Effector memory CD4-positive, alpha-beta T cell (primary cell): ENCODE measurements at regions not wholly inside any gene's neighbourhood (a gene's known extent, or its start where the extent isn't known, plus 50 kb on each side); places are given as distances from the start of the nearest gene placed in this dataset.
"Not testable (repeated sequence)": the region's sequence is repeated elsewhere in the genome, so short reads cannot be mapped to it uniquely, and the experiment has no call there.

Experiments
- DNase-seq, 3 donors: peaks; one replicate each; pipeline ENCODE4 v3.0.0-alpha.2; 2020
- H3K27ac ChIP-seq: 2 replicates; pipeline ENCODE4 v1.7.0; 2013; ENCODE audit warnings: mild to moderate bottlenecking, low read length, moderate library complexity; ENCODE audit not compliant: insufficient read depth, poor library complexity, severe bottlenecking
- H3K27me3 ChIP-seq: replicated peaks from 2 replicates; pipeline ENCODE4 v1.7.0; 2013; ENCODE audit warnings: mild to moderate bottlenecking, low read length; ENCODE audit not compliant: insufficient read depth, control insufficient read depth, poor library complexity, severe bottlenecking
- H3K36me3 ChIP-seq: 2 replicates; pipeline ENCODE4 v1.7.0; 2013; ENCODE audit warnings: mild to moderate bottlenecking, low read length, moderate library complexity; ENCODE audit not compliant: control insufficient read depth, insufficient read depth
- H3K4me1 ChIP-seq: 2 replicates; pipeline ENCODE4 v1.7.0; 2013; ENCODE audit warnings: low read length, mild to moderate bottlenecking; ENCODE audit not compliant: control insufficient read depth, insufficient read depth, poor library complexity, severe bottlenecking
- H3K4me3 ChIP-seq: 2 replicates; pipeline ENCODE4 v1.7.0; 2013; ENCODE audit warnings: low read length, low read depth, mild to moderate bottlenecking; ENCODE audit not compliant: insufficient read depth, poor library complexity, severe bottlenecking
- H3K9me3 ChIP-seq: 2 replicates; pipeline ENCODE4 v1.7.0; 2013; ENCODE audit warnings: mild to moderate bottlenecking, low read length, moderate library complexity; ENCODE audit not compliant: control insufficient read depth

- H3K36me3 ChIP-seq = no peaks in the 10 kb centered on the region
- H3K4me3 ChIP-seq = no peak overlapping the region
- H3K27me3 ChIP-seq = no peaks in the 10 kb centered on the region
- no peaks in the 10 kb centered on the region for H3K9me3 ChIP-seq
- H3K27ac ChIP-seq = no peak overlapping the region
- DNase-seq = no peak
- no peaks in the 10 kb centered on the region for H3K4me1 ChIP-seq
Measured at GRCh38 chr9:93792358-93792757, 162.8 kb downstream of the BARX1 start.

- H3K36me3 ChIP-seq = no peaks in the 10 kb centered on the region
- H3K9me3 ChIP-seq = no peaks in the 10 kb centered on the region
- no peak overlapping the region for H3K27ac ChIP-seq
- no peaks in the 10 kb centered on the region for H3K27me3 ChIP-seq
- no peaks in the 10 kb centered on the region for H3K4me1 ChIP-seq
- H3K4me3 ChIP-seq = no peak overlapping the region
- no peak for DNase-seq
Measured at GRCh38 chr9:93786204-93786603, 169.0 kb downstream of the BARX1 start.

- DNase-seq = no peak
- Histone ChIP-seq H3K36me3 (no peaks in the 10 kb centered on the region), H3K27me3 (no peaks in the 10 kb centered on the region), H3K4me1 (no peaks in the 10 kb centered on the region), H3K4me3 (no peak overlapping the region), H3K9me3 (no peaks in the 10 kb centered on the region), H3K27ac (no peak overlapping the region)
Measured at GRCh38 chr9:93776873-93777272, 178.3 kb downstream of the BARX1 start.

GRCh38 chr9:93776256-93776655, 178.9 kb downstream of the BARX1 start:
- no peaks in the 10 kb centered on the region for H3K27me3 ChIP-seq
- H3K4me1 ChIP-seq = no peaks in the 10 kb centered on the region
- no peak for DNase-seq
- no peak overlapping the region for H3K4me3 ChIP-seq
- no peaks in the 10 kb centered on the region for H3K9me3 ChIP-seq
- H3K36me3 ChIP-seq = no peaks in the 10 kb centered on the region
- H3K27ac ChIP-seq = no peak overlapping the region

GRCh38 chr9:93774331-93775102, 180.6 kb downstream of the BARX1 start:
- H3K36me3 ChIP-seq = no peaks in the 10 kb centered on the region
- H3K9me3 ChIP-seq = no peaks in the 10 kb centered on the region
- DNase-seq = no peak
- H3K27me3 ChIP-seq = no peaks in the 10 kb centered on the region
- no peak overlapping the region for H3K4me3 ChIP-seq
- H3K4me1 ChIP-seq = no peaks in the 10 kb centered on the region
- no peak overlapping the region for H3K27ac ChIP-seq

GRCh38 chr9:93771276-93771675, 183.9 kb downstream of the BARX1 start:
- no peak for DNase-seq
- no peak overlapping the region for H3K4me3 ChIP-seq
- no peaks in the 10 kb centered on the region for H3K27me3 ChIP-seq
- H3K4me1 ChIP-seq = no peaks in the 10 kb centered on the region
- H3K27ac ChIP-seq = no peak overlapping the region
- no peaks in the 10 kb centered on the region for H3K9me3 ChIP-seq
- no peaks in the 10 kb centered on the region for H3K36me3 ChIP-seq

GRCh38 chr9:93761822-93762221, 185.4 kb downstream of the PHF2 start:
- Histone ChIP-seq H3K36me3 (no peaks in the 10 kb centered on the region), H3K4me3 (no peak overlapping the region), H3K9me3 (peaks cover 14% of the 10 kb centered on the region), H3K27ac (no peak overlapping the region), H3K4me1 (no peaks in the 10 kb centered on the region), H3K27me3 (no peaks in the 10 kb centered on the region)
- DNase-seq = no peak

GRCh38 chr9:93750045-93750444, 173.7 kb downstream of the PHF2 start:
- Histone ChIP-seq H3K9me3 (peaks cover 10% of the 10 kb centered on the region), H3K4me3 (no peak overlapping the region), H3K36me3 (no peaks in the 10 kb centered on the region), H3K27me3 (no peaks in the 10 kb centered on the region), H3K27ac (no peak overlapping the region), H3K4me1 (no peaks in the 10 kb centered on the region)
- DNase-seq = no peak

- H3K4me1 ChIP-seq, H3K4me3 ChIP-seq, H3K9me3 ChIP-seq, H3K36me3 ChIP-seq, DNase-seq, H3K27ac ChIP-seq, H3K27me3 ChIP-seq: not testable (repeated sequence)
Measured at GRCh38 chr9:93748827-93749226, 172.4 kb downstream of the PHF2 start.

- no peaks in the 10 kb centered on the region for H3K9me3 ChIP-seq
Measured at GRCh38 chr9:93731963-93732362, 155.6 kb downstream of the PHF2 start.

More at GRCh38 chr9:93731963-93732362, 155.6 kb downstream of the PHF2 start:
- Histone ChIP-seq H3K4me3 (no peak overlapping the region), H3K27ac (no peak overlapping the region), H3K27me3 (peaks cover 14% of the 10 kb centered on the region), H3K36me3 (no peaks in the 10 kb centered on the region), H3K4me1 (no peaks in the 10 kb centered on the region)
- DNase-seq = no peak
